HuH-7 (cell line): ENCODE measurements at regions not wholly inside any gene's neighbourhood (a gene's known extent, or its start where the extent isn't known, plus 50 kb on each side); places are given as distances from the start of the nearest gene placed in this dataset.

Source experiments
- DNase-seq: peaks from one replicate; pipeline ENCODE4 v3.0.0; 2011; ENCODE audit warnings: low spot score

DNA sequence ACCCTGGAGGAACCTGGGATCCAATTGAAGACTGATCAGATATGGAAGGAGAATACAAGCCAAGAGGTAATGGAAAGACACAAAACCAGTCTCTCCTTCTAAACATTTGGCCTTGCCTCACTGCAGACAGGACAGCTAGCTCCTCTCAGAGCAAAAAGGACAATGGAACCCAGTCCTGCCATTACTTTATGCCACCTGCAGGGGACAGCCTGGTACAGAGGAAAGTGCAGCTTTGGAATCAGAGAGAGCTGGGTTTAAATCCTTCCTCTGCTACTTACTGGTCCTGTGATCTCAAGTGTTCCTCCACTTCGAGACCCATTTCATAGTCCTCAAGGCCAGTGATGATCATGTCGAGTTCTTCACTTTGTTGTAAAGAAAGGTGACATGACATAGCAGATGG lies 159.4 kb upstream of the SMAD3 start:
- DNase-seq = no peak

- no peak for DNase-seq
Observed at GRCh38 chr15:66906668-66907614, 158.5 kb upstream of the SMAD3 start.

DNA sequence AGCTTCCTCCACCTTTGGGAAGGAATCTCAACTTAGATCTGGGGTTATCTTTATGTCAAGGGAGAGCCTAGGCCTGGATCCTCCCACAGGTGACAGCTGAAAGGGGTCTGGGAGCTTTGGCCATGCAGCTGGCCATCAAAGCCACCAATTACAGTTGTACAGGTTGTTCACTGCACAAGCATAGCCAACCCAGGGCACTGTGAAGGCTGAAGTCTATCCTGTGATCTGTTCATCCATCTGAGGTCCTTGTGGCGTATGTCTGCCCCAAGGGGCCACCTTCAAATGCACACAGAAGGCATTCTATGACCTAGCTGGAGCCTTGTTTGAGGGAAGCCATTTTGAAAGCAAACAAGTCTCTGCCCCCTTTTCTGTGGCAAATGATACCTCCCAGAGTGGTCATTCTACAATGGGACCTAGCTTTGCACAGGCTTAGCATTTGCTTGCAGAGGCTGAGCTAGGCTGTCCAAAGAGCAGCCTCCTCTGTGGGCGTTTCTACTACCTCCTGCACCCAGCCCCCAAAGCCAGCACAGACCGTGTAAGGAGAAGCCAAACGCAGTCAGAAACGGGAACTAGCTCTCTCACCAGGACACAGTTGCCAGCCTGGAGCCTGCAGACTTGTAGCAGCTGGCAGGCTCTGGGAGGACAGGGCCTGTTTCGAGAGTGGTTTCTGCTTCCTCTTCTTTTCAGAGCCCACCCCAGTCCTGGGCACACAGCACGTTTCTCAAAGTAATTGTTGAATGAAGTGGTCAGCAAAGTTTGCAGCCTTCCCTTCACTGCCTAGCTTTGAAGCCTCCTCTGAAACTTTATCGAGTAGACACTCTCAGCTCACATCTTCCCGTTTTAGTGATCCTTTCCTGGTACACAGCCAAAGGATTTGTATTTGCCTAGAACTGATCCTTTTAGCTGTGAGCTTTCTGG lies 157.3 kb upstream of the SMAD3 start:
- DNase-seq = no peak

- no peak for DNase-seq
Observed at GRCh38 chr15:66908744-66909095, 156.7 kb upstream of the SMAD3 start.

GRCh38 chr15:66909381-66909890 lies 156.0 kb upstream of the SMAD3 start:
- DNase-seq = no peak

GRCh38 chr15:66911131-66911700 lies 154.2 kb upstream of the SMAD3 start:
- no peak for DNase-seq

GRCh38 chr15:66912001-66912400 lies 153.4 kb upstream of the SMAD3 start:
- DNase-seq = no peak

DNA sequence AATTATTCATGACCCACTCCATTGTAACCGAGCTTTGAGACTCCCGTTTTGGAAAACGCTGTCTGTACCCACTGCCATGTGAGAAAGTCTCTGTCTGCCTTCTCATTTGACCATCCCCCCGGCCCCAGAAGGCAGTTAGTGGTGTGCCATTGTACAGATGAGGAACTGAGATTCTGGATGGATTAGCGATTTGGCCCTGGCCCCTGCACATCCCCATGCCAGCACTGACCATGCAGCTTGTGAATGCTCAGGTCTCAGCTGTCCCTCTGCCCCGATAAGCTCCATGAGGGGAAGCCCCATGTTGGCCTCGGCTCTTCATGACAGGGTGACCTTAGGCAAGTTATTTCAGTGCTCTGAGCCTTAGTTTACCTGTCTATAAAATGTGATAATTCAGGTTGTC lies 153.0 kb upstream of the SMAD3 start:
- DNase-seq = no peak

DNA sequence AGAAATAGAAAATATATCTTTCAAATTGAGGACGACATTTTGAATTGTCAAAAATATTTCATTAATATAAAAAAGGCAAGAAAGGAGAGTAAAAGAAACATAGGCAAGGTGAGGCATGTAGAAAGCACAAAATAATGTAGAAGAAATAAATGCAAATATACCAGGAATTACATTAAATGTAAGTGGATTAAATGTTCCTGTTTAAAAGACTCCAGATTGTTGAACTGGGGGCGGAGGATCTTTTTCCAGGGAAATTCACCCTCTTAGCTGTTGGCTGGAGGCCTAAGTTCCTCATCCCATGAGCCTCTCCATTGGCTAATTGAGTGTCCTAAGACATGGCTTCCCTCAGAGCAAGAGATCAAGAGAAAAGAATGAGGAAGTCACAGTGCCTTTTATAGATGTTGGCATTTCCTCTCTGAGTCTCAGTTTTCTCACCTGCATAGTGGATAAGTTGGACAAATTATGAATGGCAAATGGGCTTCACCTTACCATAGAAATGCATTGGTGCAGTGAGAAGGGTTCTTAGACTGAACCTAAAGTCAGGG lies 147.4 kb upstream of the SMAD3 start:
- no peak for DNase-seq

GRCh38 chr15:66919421-66919820 lies 146.0 kb upstream of the SMAD3 start:
- no peak for DNase-seq

GRCh38 chr15:66921319-66921915 lies 144.0 kb upstream of the SMAD3 start:
- no peak for DNase-seq

DNA sequence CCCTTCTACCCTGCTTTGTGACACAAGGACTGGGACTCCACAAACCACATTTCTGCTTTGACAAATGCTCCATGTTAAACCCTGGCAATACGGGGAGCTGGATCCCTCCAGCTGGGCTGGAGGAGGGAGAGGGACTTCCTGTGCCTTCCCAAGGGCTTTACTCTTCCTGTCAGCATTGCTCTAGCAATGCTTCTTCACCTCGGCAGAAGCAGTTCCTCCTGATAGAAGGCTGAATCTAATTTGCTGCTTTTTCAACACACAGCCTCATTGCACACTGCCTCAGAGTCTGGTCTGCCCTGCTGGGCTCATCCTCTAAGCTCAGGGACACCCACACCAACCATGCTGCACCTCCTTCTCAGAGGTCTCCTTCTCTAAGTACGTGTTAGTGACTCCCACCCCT lies 142.8 kb upstream of the SMAD3 start:
- DNase-seq = no peak

DNA sequence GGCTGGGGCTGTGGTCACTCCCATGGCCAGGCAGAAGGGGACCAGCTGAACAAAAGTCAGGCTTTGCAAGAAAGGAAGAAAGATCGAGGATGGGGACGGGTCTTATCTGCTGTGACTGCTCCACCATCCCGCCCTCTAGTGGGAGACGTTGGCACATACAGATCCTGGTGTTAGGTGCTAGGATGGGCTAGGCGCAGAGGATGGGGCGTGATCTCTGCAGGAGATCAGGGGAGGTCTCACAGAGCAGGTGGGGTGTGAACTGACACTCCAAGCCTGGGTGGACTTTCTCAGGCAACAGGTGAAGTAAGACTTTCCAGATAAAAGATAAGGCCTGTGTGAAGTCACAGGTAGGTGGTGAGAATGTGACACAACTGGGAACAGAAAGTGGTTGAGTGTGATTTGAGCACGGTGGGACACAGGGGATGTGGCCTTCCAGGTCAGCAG lies 141.9 kb upstream of the SMAD3 start:
- DNase-seq = peak; percentile 87

GRCh38 chr15:66924889-66925288 lies 140.5 kb upstream of the SMAD3 start:
- DNase-seq = no peak

- no peak for DNase-seq
Observed at GRCh38 chr15:66925721-66926120, 139.7 kb upstream of the SMAD3 start.

- DNase-seq = no peak
Observed at GRCh38 chr15:66927201-66928077, 138.0 kb upstream of the SMAD3 start.

DNA sequence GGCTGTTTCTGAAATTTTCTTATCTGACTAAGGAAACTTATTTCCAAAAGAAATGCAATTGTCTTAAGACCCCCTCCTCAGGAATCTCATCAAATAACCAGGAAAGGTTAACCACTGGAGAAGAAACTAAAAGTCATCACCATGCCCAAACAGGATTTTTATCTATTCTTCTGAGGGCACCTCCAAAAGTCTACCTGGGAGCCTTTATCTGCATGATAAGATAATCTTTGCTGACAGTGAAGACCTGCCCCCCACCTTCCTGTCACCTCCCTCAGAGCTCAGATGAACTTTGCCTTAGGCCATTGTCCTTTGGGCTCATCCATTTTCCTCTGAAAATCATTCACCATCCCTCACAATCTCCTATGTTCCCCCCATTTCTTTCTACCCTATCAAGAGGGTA lies 137.3 kb upstream of the SMAD3 start:
- no peak for DNase-seq

DNA sequence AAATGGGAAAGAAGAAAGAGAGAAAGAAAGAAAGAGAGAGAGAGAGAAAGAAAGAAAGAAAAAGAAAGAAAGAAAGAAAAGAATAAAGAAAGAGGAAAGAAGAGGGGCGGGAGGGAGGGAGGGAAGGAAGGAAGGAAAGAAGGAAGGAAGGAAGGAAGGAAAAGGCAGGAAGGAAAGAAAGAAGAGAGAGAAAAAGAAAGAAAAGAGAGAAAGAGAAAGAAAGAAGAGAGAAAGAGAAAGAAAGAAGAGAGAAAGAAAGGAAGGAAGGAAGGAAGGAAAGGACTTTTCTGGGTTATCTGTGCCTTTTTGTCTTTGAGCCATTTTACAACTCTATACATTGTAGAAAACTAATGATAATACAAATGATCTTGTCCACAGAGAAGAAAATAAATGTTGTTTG lies 136.6 kb upstream of the SMAD3 start:
- DNase-seq = no peak

DNA sequence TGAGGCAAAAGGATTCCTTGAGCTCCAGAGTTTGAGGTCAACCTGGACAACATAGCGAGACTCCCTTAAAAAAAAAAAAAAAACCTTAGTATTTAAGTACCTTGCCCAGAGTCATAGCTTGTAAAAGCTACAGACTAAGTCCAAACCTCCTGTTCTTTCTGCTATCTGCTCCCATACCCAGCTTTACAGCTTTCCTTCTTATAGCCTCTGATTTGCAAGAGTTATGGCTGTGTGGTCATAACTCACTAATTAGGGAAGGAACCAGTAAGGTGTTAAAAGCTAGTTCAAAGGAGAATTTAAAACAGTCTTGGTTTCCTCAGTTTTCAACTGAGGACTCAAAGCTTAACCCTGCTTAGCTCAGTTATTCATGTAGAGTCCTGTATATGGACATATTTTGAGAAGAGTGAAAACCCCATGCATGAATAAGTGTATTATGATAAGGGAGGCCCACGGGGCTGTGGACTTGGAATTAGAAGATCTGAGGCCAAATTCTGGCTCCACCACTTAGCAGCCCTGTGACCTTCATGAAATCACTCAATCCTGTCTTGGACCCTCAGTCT lies 135.5 kb upstream of the SMAD3 start:
- DNase-seq = no peak
